Keratinocyte (primary cell): ENCODE measurements at regions not wholly inside any gene's neighbourhood (a gene's known extent, or its start where the extent isn't known, plus 50 kb on each side); places are given as distances from the start of the nearest gene placed in this dataset.

Experiments used
- EZH2 ChIP-seq: IDR thresholded peaks from one replicate; pipeline ENCODE4 v1.6.1; 2012; ENCODE audit warnings: inconsistent platforms, mild to moderate bottlenecking, low read length, moderate library complexity
- TF ChIP-seq, protein P1 (sequence below), 3 experiments: IDR thresholded peaks in 1 of 3; conservative IDR thresholded peaks in 1 of 3; optimal IDR thresholded peaks in 1 of 3; 2 replicates in 2 of 3; 3 replicates in 1 of 3; pipeline versions ENCODE3 to v1.5.1; 2011; ENCODE audit warnings: low read length in 3 of 3, mild to moderate bottlenecking in 3 of 3, moderate library complexity in 2 of 3, control low read depth in 1 of 3, inconsistent platforms in 1 of 3; ENCODE audit not compliant: insufficient read depth in 2 of 3; ENCODE audit errors: extremely low read depth in 1 of 3

DNA sequence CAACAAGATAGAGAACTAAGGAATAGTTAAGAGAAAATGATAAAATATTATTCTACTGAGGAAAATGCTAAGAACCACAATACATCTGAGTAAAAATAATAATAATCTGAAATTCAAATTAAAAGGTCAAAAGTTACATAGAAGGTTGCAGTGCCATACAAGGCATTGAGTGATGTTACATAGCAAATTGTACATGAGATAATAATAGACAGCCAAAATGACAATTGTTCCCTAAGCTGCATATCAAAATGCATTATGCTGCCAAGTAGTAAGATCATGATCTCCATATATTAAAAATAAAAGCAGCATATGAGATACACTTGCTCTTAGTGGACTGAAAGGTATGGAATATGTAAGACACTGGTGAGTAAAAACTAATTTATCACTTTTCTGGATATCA, 547.7 kb downstream of the KCNT2 start:
- TF ChIP-seq, protein P1, sequence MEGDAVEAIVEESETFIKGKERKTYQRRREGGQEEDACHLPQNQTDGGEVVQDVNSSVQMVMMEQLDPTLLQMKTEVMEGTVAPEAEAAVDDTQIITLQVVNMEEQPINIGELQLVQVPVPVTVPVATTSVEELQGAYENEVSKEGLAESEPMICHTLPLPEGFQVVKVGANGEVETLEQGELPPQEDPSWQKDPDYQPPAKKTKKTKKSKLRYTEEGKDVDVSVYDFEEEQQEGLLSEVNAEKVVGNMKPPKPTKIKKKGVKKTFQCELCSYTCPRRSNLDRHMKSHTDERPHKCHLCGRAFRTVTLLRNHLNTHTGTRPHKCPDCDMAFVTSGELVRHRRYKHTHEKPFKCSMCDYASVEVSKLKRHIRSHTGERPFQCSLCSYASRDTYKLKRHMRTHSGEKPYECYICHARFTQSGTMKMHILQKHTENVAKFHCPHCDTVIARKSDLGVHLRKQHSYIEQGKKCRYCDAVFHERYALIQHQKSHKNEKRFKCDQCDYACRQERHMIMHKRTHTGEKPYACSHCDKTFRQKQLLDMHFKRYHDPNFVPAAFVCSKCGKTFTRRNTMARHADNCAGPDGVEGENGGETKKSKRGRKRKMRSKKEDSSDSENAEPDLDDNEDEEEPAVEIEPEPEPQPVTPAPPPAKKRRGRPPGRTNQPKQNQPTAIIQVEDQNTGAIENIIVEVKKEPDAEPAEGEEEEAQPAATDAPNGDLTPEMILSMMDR (optimal IDR thresholded peaks at IDR 0.05 in 1 of 3, IDR thresholded peaks at IDR 0.05 in 1 of 3, conservative IDR thresholded peaks at IDR 0.05 in 1 of 3; ENCODE audit: extremely low read depth in 1 of 3, insufficient read depth in 2 of 3, low read length in 3 of 3) = no peak
- no peak for TF ChIP-seq EZH2
